Psoas muscle (tissue), 7 donors: ENCODE measurements at regions not wholly inside any gene's neighbourhood (a gene's known extent, or its start where the extent isn't known, plus 50 kb on each side); places are given as distances from the start of the nearest gene placed in this dataset.
"Not testable (repeated sequence)": the region's sequence is repeated elsewhere in the genome, so short reads cannot be mapped to it uniquely, and the experiment has no call there.

ENCODE experiments used
- ATAC-seq, 4 donors: fragments of 200-7000 bp; cut with Tn5 transposase; one replicate each; pipeline ENCODE4 v1.9.1; 2020; ENCODE audit warnings: moderate library complexity in 3 of 4, mild to moderate bottlenecking in 2 of 4
- DNase-seq, 2 donors: peaks; one replicate each; pipeline ENCODE4 v3.0.0-alpha.2; 2020
- H3K27ac ChIP-seq: fragments of 200-600 bp; one replicate; pipeline ENCODE4 v1.8.0; 2022
- H3K27me3 ChIP-seq, 3 donors: fragments of 200-600 bp in 1 of 3; one replicate each; pipeline versions ENCODE4 v1.6.1 to v1.8.0; 2013 to 2022; ENCODE audit warnings: low read length in 2 of 3, mild to moderate bottlenecking in 2 of 3, moderate library complexity in 1 of 3; ENCODE audit not compliant: insufficient read depth in 3 of 3
- H3K36me3 ChIP-seq, 2 donors: fragments of 200-600 bp in 1 of 2; one replicate each; pipeline versions ENCODE4 v1.6.1 to v1.8.0; 2013 to 2022; ENCODE audit warnings: low read depth in 1 of 2, mild to moderate bottlenecking in 1 of 2, moderate library complexity in 1 of 2; ENCODE audit not compliant: insufficient read depth in 1 of 2
- H3K4me1 ChIP-seq: fragments of 200-600 bp; one replicate; pipeline ENCODE4 v1.8.0; 2022
- H3K4me3 ChIP-seq: fragments of 200-600 bp; one replicate; pipeline ENCODE4 v1.8.0; 2022; ENCODE audit warnings: mild to moderate bottlenecking
- H3K9me3 ChIP-seq: fragments of 200-600 bp; one replicate; pipeline ENCODE4 v1.8.0; 2022
- WGBS, 3 donors: extraction: QIAGEN DNeasy Blood & Tissue Kit; methylation state at CpG; one replicate each; pipeline versions ENCODE4 v1.1.6 to v1.1.7; 2013; 5-methylcytosine and 5-hydroxymethylcytosine counted together
- intact Hi-C, 2 donors: fragments of 100-400 bp; cut with DNase I; formaldehyde crosslinking; loops; one replicate each; pipeline versions ENCODE4 v1.11.0 to v1.14.2; 2022
- TF ChIP-seq, protein P1 (sequence below): fragments of 200-600 bp; IDR thresholded peaks from one replicate; pipeline ENCODE4 v1.8.0; 2022; ENCODE audit warnings: antibody characterized with exemption
- donor health status: healthy with polysubstance abuse.
- donor health status: DM: no; HTN: no; CAD: no; lungs with moderate emphysema.
- donor health status: Bipolar disorder and iron deficiency.
- donor health status: healthy.
- donor health status: DM: yes; HTN: yes; CAD: no.
- donor health status: DM: no; HTN: no; CAD: no.
- donor health status: DM: yes; HTN: yes; CAD: no.

DNA sequence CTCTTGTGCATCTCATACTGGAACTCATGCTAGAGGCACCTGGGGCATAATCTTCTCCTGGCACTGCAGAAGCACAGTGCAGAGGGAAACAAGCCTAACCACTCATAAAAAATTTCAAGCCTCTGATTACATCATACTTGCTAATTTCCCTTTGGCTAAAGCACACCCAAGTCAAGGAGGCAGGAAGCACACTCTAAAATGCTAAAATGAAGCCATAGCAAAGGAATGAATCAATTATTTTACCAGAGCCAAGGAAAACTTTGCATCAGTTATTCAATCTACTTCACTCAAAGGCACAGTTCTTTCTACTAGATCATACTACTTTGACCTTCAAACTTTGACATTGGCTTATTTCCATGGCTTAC, 79.6 kb upstream of the SPOPL start:
- no peaks in the 10 kb centered on the region for H3K36me3 ChIP-seq
- ATAC-seq (peak in 1 of 4 donors; percentile 13), DNase-seq (no peak)
- no peaks in the 10 kb centered on the region for H3K27me3 ChIP-seq
- TF ChIP-seq, protein P1, sequence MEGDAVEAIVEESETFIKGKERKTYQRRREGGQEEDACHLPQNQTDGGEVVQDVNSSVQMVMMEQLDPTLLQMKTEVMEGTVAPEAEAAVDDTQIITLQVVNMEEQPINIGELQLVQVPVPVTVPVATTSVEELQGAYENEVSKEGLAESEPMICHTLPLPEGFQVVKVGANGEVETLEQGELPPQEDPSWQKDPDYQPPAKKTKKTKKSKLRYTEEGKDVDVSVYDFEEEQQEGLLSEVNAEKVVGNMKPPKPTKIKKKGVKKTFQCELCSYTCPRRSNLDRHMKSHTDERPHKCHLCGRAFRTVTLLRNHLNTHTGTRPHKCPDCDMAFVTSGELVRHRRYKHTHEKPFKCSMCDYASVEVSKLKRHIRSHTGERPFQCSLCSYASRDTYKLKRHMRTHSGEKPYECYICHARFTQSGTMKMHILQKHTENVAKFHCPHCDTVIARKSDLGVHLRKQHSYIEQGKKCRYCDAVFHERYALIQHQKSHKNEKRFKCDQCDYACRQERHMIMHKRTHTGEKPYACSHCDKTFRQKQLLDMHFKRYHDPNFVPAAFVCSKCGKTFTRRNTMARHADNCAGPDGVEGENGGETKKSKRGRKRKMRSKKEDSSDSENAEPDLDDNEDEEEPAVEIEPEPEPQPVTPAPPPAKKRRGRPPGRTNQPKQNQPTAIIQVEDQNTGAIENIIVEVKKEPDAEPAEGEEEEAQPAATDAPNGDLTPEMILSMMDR = no peak
- no peak overlapping the region for H3K4me3 ChIP-seq
- no peaks in the 10 kb centered on the region for H3K9me3 ChIP-seq
- H3K27ac ChIP-seq = no peak overlapping the region
- H3K4me1 ChIP-seq = peaks cover 7% of the 10 kb centered on the region
- intact Hi-C loops = no loop called here

DNA sequence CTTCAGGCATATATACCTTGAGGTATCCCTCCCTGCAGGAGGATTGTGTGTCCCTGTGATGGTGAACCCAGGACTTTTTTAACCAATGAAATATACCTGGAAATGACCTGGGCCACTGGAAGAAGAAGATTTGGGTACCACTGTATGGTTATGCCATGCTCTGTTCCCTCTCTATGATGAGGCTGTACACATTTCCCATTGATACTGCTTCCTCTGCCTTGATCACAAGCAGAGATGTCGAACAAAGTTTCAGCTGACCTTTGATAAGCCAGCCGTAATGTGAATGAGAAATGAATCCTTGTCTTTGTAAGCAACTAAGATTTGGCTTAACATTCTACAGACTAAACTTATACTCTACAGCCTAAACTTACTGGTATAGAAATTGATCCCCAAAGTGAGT, 78.4 kb upstream of the SPOPL start:
- TF ChIP-seq, protein P1 = no peak
- ATAC-seq = no peak
- Histone ChIP-seq H3K9me3 (no peaks in the 10 kb centered on the region), H3K27me3 (no peaks in the 10 kb centered on the region), H3K27ac (no peak overlapping the region), H3K4me1 (peaks cover 7% of the 10 kb centered on the region), H3K4me3 (no peak overlapping the region), H3K36me3 (no peaks in the 10 kb centered on the region)
- DNase-seq = no peak
- 96 to 97% (median 97%) methylated on average over 2 of the region's 2 CpGs for WGBS, 3 donors
- intact Hi-C loops = no loop called here

- no peaks in the 10 kb centered on the region for H3K9me3 ChIP-seq
- H3K4me3 ChIP-seq = no peak overlapping the region
- intact Hi-C loops = no loop called here
- no peaks in the 10 kb centered on the region for H3K27me3 ChIP-seq
- no peaks in the 10 kb centered on the region for H3K36me3 ChIP-seq
- TF ChIP-seq, protein P1 = no peak
- 84 to 100% (median 86%) methylated on average over 1 of the region's 1 CpG for WGBS, 3 donors
- H3K4me1 ChIP-seq = peaks cover 7% of the 10 kb centered on the region
- DNase-seq (no peak), ATAC-seq (no peak)
- H3K27ac ChIP-seq = no peak overlapping the region
These were observed 77.8 kb upstream of the SPOPL start for GRCh38 chr2:138423745-138424144.

DNA sequence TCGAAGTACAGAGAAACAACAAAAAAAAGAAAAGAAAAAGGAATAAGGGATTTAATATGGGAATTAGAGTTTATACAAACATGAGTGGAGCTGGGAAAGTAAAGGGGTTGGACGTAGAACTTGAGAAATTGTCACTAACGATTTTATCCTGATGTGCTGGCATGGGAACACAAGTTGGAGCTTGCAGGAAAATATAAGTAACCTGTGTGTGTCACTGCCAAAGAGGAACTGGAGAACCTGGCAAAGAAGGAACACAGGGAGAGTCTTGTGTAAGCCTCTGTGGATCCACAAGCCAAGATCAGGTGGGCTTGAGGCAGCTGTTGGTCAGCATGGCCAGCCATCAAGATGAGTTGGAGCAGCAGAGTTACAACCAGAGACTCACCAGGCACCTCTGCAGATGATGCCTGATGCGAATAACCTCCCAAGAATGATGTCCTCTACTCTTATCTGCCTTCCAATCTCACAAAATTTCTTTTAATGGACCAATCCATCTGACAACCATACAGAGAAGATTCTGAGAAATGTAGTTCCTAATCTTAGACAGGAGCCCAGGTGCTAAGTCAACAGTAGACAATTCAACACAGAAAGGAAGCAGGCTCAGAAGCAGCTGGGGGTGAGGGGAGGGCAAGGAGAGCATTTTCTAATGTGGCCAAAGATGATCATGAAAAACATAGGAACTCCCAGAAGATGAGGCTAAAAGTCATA, 77.0 kb upstream of the SPOPL start:
- 82 to 86% (median 85%) methylated on average over 4 of the region's 4 CpGs for WGBS, 3 donors
- Histone ChIP-seq H3K27me3 (no peaks in the 10 kb centered on the region), H3K9me3 (no peaks in the 10 kb centered on the region), H3K36me3 (no peaks in the 10 kb centered on the region), H3K4me1 (peaks cover 7% of the 10 kb centered on the region), H3K27ac (no peak overlapping the region), H3K4me3 (no peak overlapping the region)
- TF ChIP-seq, protein P1 = no peak
- ATAC-seq = no peak
- no peak for DNase-seq
- intact Hi-C loops = no loop called here

DNA sequence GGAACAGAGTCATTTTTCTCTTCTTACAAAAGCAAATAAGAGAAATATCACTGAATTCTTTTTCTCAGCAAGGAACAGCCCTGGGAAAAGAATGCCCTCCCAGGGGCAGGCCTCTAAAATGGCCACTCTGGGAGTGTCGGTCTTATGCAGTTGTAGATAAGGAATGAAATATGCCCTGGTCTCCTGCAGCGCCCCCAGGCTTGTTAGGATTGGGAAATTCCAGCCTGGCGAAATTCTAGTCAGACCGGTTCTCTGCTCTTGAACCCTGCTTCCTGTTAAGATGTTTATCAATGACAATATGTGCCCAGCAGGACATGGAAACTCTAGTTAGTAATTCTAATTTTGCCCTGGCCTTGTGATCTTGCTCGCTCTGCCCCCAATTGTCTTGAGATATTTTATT, 75.5 kb upstream of the SPOPL start:
- H3K36me3 ChIP-seq, H3K9me3 ChIP-seq, intact Hi-C loops, ATAC-seq, H3K4me3 ChIP-seq, DNase-seq, H3K4me1 ChIP-seq, H3K27ac ChIP-seq, H3K27me3 ChIP-seq: not testable (repeated sequence)
- 89 to 94% (median 93%) methylated on average over 5 of the region's 5 CpGs for WGBS, 3 donors
